Activated CD4-positive, CD25-positive, alpha-beta regulatory T cell treated with anti-CD3 and anti-CD28 coated beads, Interleukin-2, amount 50 U/mL, for 16 hours (primary cell): ENCODE measurements at regions not wholly inside any gene's neighbourhood (a gene's known extent, or its start where the extent isn't known, plus 50 kb on each side); places are given as distances from the start of the nearest gene placed in this dataset.
"Not testable (repeated sequence)": the region's sequence is repeated elsewhere in the genome, so short reads cannot be mapped to it uniquely, and the experiment has no call there.

Experiments
- DNase-seq: peaks from one replicate; pipeline ENCODE4 v3.0.0-alpha.2; 2020; ENCODE audit warnings: low read depth, low spot score

- no peak for DNase-seq
These were observed 76.0 kb upstream of the XPA start for GRCh38 chr9:97773091-97773490.

GRCh38 chr9:97773723-97774122 lies 76.6 kb upstream of the XPA start:
- no peak for DNase-seq

DNA sequence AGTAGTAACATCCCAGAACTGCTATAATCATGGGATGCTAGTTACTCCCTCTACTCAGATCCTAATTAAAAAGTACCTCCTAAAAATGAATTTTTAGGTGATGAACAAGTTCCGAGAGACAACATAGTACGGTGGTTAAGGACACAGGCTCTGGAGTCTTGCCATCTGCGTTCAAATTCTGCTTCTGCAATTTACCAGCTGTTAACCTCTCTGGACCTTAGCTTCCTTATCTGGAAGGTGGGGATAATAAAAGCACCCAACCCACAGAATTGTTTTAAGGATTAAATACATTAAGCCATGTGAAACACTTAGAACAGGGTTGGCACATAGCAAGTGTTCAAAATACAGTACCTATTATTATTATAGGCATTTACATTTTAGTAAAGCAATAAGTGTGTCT lies 77.5 kb upstream of the XPA start:
- DNase-seq, result no peak

DNA sequence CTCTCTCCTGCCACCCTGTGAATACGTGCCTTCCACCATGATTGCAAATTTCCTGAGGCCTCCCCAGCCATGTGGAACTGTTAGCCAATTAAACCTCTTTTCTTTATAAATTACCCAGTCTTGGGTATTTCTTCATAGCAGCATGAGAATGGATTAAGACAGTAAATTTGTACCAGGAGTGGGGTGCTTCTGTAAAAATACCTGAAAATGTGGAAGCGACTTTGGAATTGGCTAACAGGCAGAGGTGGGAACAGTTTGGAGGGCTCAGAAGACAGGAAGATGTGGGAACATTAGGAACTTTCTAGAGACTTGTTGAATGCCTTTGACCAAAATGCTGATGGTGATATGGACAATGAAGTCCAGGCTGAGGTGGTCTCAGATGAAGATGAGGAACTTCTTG lies 74.3 kb upstream of the FOXE1 start:
- DNase-seq, result not testable (repeated sequence)

GRCh38 chr9:97779608-97780007 lies 73.4 kb upstream of the FOXE1 start:
- no peak for DNase-seq

GRCh38 chr9:97781902-97782301 lies 71.1 kb upstream of the FOXE1 start:
- DNase-seq, result no peak

DNA sequence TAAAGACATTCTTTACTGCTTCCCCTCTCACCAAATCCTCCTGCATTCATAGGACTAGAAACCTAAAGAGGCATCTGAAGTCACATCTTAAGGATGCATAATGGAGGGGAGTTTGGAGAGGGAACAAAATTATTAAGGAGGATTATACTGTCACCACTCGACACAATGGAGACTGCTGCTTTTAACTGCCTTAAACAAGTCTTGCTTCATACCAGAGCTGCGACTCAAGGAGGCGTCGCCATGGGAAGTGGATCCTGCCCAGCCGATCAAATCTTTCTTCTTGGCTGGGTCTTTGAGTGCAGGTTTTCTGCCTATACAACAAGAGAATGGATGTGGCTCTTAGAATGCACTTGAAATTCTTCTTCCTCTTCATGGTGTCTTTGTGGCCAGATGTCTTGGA lies 66.7 kb upstream of the FOXE1 start:
- DNase-seq, result no peak

DNA sequence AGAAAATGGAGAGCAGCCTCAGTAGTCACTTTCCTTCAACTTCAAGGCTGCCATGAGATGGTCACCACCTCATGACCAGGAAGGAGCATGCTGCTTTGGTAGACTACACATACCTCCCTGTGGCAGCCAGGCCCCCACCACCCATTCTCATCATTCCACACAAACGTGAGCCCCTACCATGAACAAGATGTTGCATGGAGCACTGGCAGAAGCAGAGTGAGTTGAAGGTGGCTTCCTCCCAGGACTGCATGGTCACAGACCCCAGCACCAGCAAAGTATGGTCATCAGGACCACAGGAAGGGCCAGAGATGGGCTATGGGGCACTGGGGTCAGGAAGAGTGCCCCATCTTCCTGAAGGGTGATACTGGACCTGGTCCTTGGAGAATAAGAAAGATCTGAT lies 65.5 kb upstream of the FOXE1 start:
- DNase-seq, result no peak

DNA sequence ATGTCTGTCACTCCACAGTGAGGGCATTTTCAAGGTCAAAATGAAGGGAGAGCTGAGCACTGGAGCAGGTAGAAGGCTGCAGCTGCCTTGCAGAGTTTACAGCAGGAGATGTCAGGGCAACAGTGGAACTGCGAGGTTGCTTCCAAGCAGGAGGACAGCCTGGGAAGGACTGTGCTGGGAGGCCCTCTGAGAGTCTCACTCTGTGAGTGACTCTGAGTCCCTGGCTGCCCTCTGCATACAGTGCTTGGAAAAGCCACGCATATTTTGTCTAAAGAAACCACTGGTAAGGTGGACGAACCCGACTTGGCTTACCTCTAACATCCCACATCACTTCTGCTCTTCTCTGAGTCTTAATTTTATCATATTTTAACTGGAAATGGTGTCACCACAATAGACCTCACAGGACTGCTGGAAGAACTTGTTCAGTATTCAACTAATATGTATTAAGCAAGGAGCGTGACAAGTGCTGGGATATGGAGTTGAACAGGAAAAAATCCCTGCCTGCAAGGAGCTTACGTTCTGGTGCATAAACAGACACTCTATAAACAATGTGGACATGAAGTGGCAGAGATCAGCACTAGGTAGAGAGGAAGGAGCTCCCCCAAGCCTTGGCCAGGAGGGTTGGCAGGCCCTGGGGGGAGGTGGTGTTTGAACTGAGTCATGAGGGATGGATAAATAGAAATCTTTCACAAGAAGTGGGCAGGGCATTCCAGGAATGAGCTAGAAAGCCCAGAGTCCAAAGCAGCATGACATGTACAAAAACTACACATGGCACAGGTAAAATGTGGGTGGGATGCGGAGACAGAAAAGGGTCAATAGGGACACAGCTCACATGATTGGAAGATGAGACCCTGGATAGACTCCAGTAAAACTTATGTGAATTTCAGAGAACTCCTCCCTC lies 64.0 kb upstream of the FOXE1 start:
- DNase-seq, result no peak

- no peak for DNase-seq
These were observed 62.5 kb upstream of the FOXE1 start for GRCh38 chr9:97790542-97790941.

DNA sequence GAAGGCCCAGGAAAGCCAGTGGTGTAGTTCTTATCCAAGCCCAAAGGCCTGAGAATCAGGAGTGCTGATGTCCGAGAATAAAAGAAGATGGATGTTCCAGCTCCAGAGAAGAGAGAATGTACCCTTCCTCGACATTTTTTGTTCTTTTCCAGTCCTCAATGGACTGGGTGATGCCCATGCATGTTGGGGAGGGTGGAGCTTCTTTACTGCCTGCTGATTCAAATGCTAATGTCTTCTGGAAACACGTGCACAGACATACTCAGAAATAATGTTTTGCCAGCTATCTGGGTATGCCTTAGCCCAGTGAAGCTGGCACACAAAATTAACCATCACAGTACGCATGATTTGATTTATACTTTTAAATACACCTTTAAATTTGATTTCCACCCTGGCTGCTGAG lies 61.5 kb upstream of the FOXE1 start:
- DNase-seq, result no peak

DNA sequence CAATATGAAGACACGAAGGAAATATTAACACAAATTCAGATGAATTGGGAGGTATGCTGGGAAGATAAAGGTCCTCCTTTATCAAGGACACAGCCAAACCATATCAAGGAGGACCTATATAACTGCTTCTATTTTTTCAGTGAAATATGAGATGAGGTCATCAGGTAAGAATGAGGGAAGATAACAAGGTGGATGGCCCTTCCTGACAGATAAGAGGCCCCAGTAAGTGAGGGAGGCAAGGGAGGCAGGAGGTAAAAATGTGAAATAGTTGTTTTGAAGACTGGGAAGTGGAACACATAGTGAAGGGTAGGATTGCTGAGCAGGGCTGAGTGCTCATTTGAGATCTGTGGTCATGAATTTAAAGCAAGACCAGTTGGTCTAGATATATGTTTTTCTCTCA lies 60.0 kb upstream of the FOXE1 start:
- no peak for DNase-seq

DNA sequence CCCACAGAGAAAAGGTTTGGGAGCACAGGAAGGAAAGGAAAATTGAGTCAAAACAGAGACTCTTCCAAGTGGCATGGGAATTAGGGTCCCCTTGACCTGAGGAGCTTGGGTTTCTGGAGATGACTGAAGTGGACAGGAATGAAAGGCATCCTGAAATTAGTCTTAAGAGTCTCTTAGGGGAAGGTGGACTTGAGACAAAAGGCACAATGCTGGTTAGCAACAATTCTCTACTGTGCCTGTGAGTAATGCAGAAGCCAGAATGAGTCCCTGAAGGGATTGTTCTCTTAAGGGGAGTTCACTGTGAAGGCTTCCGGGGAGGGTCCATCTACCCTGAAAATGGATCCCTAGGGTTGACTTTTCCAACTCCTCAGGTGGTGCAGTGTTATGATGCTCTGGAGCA lies 58.4 kb upstream of the FOXE1 start:
- no peak for DNase-seq

DNA sequence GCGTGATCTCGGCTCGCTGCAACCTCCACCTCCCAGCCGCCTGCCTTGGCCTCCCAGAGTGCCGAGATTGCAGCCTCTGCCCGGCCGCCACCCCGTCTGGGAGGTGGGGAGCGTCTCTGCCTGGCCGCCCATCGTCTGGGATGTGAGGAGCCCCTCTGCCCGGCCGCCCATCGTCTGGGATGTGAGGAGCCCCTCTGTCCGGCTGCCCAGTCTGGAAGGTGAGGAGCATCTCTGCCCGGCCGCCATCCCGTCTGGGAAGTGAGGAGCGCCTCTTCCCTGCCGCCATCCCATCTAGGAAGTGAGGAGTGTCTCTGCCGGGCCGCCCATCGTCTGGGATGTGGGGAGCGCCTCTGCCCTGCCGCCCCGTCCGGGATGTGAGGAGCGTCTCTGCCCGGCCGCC lies 56.9 kb upstream of the FOXE1 start:
- DNase-seq, result not testable (repeated sequence)

- DNase-seq, result no peak
These were observed 51.8 kb upstream of the FOXE1 start for GRCh38 chr9:97801180-97801579.

- no peak for DNase-seq
These were observed 50.8 kb upstream of the FOXE1 start for GRCh38 chr9:97802276-97802675.

- DNase-seq, result peak; percentile 60
These were observed 49.6 kb upstream of the FOXE1 start for GRCh38 chr9:97803167-97804058.
